ENCODE measurements at regions not wholly inside any gene's neighbourhood (a gene's known extent, or its start where the extent isn't known, plus 50 kb on each side); places are given as distances from the start of the nearest gene placed in this dataset.
"Not testable (repeated sequence)": the region's sequence is repeated elsewhere in the genome, so short reads cannot be mapped to it uniquely, and the experiment has no call there.

GRCh38 chr18:14460364-14460763, 83.0 kb downstream of the POTEC start:
- DNase-seq (ENCODE audit: low spot score): not testable (repeated sequence)

GRCh38 chr18:14459826-14460225, 83.6 kb downstream of the POTEC start:
- not testable (repeated sequence) for DNase-seq (ENCODE audit: low spot score)

- DNase-seq (ENCODE audit: low spot score): not testable (repeated sequence)
Measured at GRCh38 chr18:14458009-14458945, 85.1 kb downstream of the POTEC start.

- DNase-seq (ENCODE audit: low spot score): not testable (repeated sequence)
Measured at GRCh38 chr18:14450637-14451009, 92.8 kb downstream of the POTEC start.

- not testable (repeated sequence) for DNase-seq (ENCODE audit: low spot score)
Measured at GRCh38 chr18:14449995-14450636, 93.3 kb downstream of the POTEC start.

GRCh38 chr18:14449062-14449461, 94.3 kb downstream of the POTEC start:
- not testable (repeated sequence) for DNase-seq (ENCODE audit: low spot score)

- DNase-seq (ENCODE audit: low spot score): not testable (repeated sequence)
Measured at GRCh38 chr18:14447715-14448114, 95.7 kb downstream of the POTEC start.

GRCh38 chr18:14435460-14435859, 107.9 kb downstream of the POTEC start:
- not testable (repeated sequence) for DNase-seq (ENCODE audit: low spot score)

- DNase-seq (ENCODE audit: low spot score): not testable (repeated sequence)
Measured at GRCh38 chr18:14432371-14432770, 111.0 kb downstream of the POTEC start.

GRCh38 chr18:14431031-14431521, 112.3 kb downstream of the POTEC start:
- peak; percentile 70 for DNase-seq (ENCODE audit: low spot score)

- peak; percentile 13 for DNase-seq (ENCODE audit: low spot score)
Measured at GRCh38 chr18:14415806-14416205, 127.6 kb downstream of the POTEC start.

- not testable (repeated sequence) for DNase-seq (ENCODE audit: low spot score)
Measured at GRCh38 chr18:14415399-14415798, 128.0 kb downstream of the POTEC start.

GRCh38 chr18:14395533-14395932, 147.9 kb downstream of the POTEC start:
- not testable (repeated sequence) for DNase-seq (ENCODE audit: low spot score)

- DNase-seq (ENCODE audit: low spot score): not testable (repeated sequence)
Measured at GRCh38 chr18:14393563-14394103, 149.8 kb downstream of the POTEC start.

- not testable (repeated sequence) for DNase-seq (ENCODE audit: low spot score)
Measured at GRCh38 chr18:14392604-14393003, 150.8 kb downstream of the POTEC start.

- DNase-seq (ENCODE audit: low spot score): not testable (repeated sequence)
Measured at GRCh38 chr18:14384961-14385360, 158.4 kb downstream of the POTEC start.

GRCh38 chr18:14382666-14383065, 160.7 kb downstream of the POTEC start:
- not testable (repeated sequence) for DNase-seq (ENCODE audit: low spot score)

- not testable (repeated sequence) for DNase-seq (ENCODE audit: low spot score)
Measured at GRCh38 chr18:14379489-14379888, 163.9 kb downstream of the POTEC start.

GRCh38 chr18:14378376-14378775, 165.0 kb downstream of the POTEC start:
- not testable (repeated sequence) for DNase-seq (ENCODE audit: low spot score)

GRCh38 chr18:14361346-14361745, 182.1 kb downstream of the POTEC start:
- DNase-seq (ENCODE audit: low spot score): not testable (repeated sequence)

- DNase-seq (ENCODE audit: low spot score): not testable (repeated sequence)
Measured at GRCh38 chr18:14357553-14358297, 185.7 kb downstream of the POTEC start.

- not testable (repeated sequence) for DNase-seq (ENCODE audit: low spot score)
Measured at GRCh38 chr18:14342170-14342569, 201.2 kb downstream of the POTEC start.
